ENCODE measurements at regions not wholly inside any gene's neighbourhood (a gene's known extent, or its start where the extent isn't known, plus 50 kb on each side); places are given as distances from the start of the nearest gene placed in this dataset.
A peak's percentile ranks its signal among the peaks of the same experiment; 100 is the strongest.

DNA sequence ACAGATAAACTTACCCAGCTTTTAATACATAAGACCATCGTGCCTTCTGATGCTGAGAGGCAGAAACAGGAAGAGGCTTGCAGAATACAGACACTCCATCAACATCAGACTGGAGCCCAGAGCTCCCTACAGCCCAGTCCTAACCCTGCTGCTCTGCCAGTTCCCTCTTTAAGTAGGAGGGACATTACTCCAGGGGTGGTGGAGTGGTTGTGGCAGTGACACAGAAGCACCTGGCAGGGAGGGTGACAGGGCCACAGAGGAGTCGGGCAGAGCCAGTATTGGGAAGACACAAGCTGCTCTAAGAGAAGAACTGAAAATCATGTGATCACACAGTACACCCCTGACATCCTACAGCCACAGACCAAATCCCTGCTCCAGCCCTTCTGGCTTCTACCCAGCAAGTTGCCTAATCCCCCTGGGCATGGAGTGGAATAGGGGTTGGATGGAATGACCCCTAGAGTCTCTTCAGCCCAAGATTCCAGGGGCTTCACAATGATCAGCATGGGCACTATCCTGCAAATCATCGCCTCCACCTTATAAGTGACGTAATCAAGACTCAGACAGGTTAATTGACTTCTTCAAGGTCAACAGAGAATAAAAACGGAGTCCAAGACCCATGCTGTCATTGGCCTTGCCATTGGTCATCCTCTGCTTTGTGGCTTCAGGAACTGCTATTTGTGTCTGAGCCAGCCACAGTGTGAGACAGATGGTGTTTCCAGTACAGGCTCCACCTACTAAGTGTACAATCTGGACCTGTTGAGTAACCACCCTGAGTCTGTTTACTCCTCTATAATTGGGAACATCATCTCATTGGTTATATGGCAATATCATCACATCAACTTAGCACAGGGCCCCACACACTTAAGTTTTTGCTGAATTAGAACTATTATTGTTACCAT is 61.1 kb upstream of the ZMIZ1 start:
- Mint-ChIP-seq H3K27me3 (no peaks in the 10 kb centered on the region), H3K9me3 (no peaks in the 10 kb centered on the region), H3K4me1 (peaks cover 8% of the 10 kb centered on the region), H3K4me3 (no peak overlapping the region), H3K36me3 (no peaks in the 10 kb centered on the region), H3K27ac (no peak overlapping the region)

DNA sequence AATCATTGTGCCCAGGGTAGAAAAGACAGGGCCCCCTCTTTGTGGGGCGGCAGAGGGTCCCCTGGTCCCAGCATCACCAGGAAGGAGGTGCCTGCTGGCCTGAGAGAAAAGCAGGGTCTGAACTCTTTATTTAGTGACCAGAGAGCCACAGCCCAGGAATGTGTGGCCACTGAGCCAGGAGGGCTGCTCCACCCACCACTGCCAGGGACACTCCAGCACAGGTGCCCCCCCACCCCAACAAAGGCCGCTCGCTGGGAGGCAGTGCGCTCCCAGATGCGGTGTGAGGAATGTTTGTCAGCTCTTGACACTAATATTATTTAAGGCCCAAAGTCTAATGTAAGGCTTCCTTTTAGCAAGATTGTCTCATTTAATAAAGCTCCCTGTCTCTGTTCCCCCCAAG is 59.6 kb upstream of the ZMIZ1 start:
- Mint-ChIP-seq H3K27me3 (no peaks in the 10 kb centered on the region), H3K36me3 (no peaks in the 10 kb centered on the region), H3K4me1 (peaks cover 8% of the 10 kb centered on the region), H3K4me3 (no peak overlapping the region), H3K27ac (peak overlapping the region; percentile 35), H3K9me3 (no peaks in the 10 kb centered on the region)

DNA sequence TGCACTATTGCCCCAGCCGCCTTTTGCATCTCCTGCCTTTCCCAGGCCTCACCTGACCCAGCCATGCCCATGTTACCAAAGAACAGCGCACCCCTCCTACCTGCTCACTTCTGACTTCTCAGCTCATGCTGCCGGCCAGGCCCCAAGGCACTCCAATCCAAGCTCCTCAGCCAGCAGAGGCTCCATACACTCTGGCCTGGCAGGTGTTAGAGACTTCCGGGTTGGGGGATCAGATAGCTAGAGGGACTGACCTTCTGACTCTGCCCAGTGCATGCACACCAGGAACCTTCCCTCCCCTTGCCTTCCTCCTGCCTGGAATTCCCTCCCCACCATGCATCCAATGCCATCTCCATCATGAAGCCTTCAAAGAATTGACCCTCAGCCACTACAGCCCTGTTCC is 56.2 kb upstream of the ZMIZ1 start:
- Mint-ChIP-seq H3K4me3 (no peak overlapping the region), H3K36me3 (peaks cover under 1% of the 10 kb centered on the region), H3K27ac (no peak overlapping the region), H3K9me3 (no peaks in the 10 kb centered on the region), H3K4me1 (peaks cover under 1% of the 10 kb centered on the region), H3K27me3 (no peaks in the 10 kb centered on the region)

DNA sequence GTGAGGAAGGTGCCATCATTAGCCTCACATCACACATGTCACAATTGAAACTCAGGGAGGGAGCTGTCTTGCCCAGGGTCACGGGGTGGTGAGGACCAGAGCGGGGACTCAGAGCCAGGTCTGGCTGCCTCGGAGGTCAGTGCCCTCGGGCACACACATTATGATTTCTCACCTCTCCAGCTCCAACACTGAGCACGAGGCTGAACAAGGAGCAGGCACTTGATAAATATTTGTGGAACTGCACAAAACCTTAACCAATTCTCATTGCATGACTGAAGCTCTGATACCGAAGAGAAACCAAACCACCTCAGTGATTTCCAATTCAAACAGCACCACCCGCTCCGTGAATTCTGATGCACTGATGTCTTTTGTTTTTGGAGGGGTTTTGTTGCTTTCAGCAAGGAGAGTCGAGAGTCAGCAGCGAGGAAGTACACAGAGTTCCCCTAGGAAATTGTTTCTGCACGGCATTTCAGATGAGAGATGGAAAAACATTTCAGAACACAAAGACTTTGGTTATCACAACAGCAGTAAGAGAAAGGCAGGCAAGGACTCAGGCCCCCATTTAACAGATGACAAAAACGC is 55.3 kb upstream of the ZMIZ1 start:
- no peaks in the 10 kb centered on the region for H3K27me3 Mint-ChIP-seq
- no peak overlapping the region for H3K4me3 Mint-ChIP-seq
- H3K9me3 Mint-ChIP-seq = no peaks in the 10 kb centered on the region
- no peak overlapping the region for H3K27ac Mint-ChIP-seq
- no peaks in the 10 kb centered on the region for H3K4me1 Mint-ChIP-seq
- peaks cover 2% of the 10 kb centered on the region for H3K36me3 Mint-ChIP-seq

DNA sequence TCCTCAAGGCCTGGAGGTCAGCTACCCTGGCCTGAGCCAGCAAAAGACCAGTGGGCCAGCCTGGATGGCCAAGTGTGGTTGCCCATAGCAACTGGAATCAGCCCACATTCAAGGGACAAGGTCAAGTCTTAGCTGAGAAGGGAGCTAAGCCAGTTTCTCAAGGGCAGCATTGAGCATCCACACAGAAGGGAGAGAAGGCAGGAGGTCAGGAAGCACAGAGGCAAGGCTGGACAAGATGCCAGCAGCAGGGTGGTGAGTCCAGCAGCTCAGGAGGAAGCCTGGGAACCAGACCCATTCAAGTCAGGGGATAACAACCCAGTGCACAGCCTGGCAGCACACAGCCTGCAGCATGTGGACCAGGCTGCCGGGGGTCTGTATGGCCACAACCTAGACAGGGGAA is 54.0 kb upstream of the ZMIZ1 start:
- Mint-ChIP-seq H3K27ac (no peak overlapping the region), H3K27me3 (no peaks in the 10 kb centered on the region), H3K4me3 (no peak overlapping the region), H3K36me3 (peaks cover 2% of the 10 kb centered on the region), H3K9me3 (no peaks in the 10 kb centered on the region), H3K4me1 (no peaks in the 10 kb centered on the region)

DNA sequence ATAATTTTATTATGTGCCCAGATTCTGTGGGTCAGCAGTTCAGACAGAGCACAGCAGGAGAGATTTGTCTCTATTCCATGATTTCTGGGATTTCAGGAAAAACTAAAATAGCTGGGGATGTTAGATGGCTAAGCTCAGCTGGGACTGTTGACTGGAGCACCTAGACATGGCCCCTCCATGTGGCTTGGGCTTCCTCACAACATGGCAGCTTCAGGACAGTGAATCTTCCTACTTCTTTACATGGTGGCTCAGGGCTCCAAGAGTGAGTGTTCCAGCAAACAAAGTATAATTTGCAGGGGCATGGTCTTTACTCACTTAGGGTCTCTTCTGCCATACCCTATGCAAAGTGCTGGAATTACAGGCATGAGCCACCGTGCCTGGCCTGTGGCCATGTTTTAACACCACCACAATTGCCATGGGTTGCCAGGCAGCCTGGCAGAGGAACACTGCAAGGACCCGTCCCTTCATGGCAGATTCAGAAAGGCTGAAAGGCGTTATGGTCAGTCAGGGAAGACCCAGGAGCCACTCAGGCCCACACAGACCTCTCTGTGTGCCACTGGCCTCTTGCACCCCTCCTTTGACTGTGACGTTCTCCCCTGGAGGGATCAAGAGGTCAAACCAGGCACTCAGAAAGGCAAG is 50.8 kb upstream of the ZMIZ1 start:
- no peak overlapping the region for H3K27ac Mint-ChIP-seq
- no peaks in the 10 kb centered on the region for H3K9me3 Mint-ChIP-seq
- H3K27me3 Mint-ChIP-seq = no peaks in the 10 kb centered on the region
- H3K4me1 Mint-ChIP-seq = peaks cover 3% of the 10 kb centered on the region
- no peak overlapping the region for H3K4me3 Mint-ChIP-seq
- H3K36me3 Mint-ChIP-seq = peaks cover 2% of the 10 kb centered on the region

DNA sequence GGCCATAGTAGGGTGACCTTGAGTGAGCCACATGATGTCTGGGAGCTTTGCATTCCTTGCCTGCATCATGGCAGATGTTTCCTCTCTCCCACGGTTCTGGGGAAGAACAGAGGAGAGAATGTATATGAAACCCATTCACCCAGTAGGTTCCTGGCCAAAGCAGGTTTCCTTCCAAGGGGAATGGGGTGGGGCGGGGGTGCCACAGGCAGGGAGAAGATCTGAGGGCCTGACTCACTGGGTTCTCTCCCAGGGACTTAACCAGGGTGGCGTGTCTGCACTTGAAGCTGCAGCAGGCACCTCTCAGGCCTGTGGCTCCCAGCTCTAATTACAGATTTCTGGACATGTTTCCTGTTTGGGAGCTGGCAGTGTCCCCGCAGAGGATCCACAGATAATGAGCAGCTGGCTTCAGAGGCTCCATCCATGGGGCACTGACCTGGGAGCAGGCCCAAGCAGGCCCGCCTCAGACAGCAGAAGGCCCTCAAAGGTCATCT is 50.2 kb upstream of the ZMIZ1 start:
- Mint-ChIP-seq H3K36me3 (peaks cover 2% of the 10 kb centered on the region), H3K4me1 (peaks cover 5% of the 10 kb centered on the region), H3K27ac (no peak overlapping the region), H3K9me3 (no peaks in the 10 kb centered on the region), H3K4me3 (no peak overlapping the region), H3K27me3 (no peaks in the 10 kb centered on the region)

Data from activated naive CD4-positive, alpha-beta T cell treated with anti-CD3 and anti-CD28 coated beads, Interleukin-2, amount 50 U/mL, for 24 hours (primary cell).